ENCODE measurements at regions not wholly inside any gene's neighbourhood (a gene's known extent, or its start where the extent isn't known, plus 50 kb on each side); places are given as distances from the start of the nearest gene placed in this dataset.

- no peak for TF ChIP-seq CTCF (IDR thresholded peaks at IDR 0.05; ENCODE audit: insufficient read depth, low read depth, low read length, missing control alignments)
- no peak overlapping the region for H3K4me3 ChIP-seq (ENCODE audit: low read depth, low read length)
- no peak for DNase-seq (ENCODE audit: low read depth)
Observed at GRCh38 chr7:47635091-47636080, 53.5 kb upstream of the TNS3 start.

GRCh38 chr7:47634273-47634672 is 52.4 kb upstream of the TNS3 start:
- H3K4me3 ChIP-seq (ENCODE audit: low read depth, low read length) = no peak overlapping the region
- DNase-seq (ENCODE audit: low read depth) = no peak
- no peak for TF ChIP-seq CTCF (IDR thresholded peaks at IDR 0.05; ENCODE audit: insufficient read depth, low read depth, low read length, missing control alignments)

GRCh38 chr7:47633134-47633533 is 51.2 kb upstream of the TNS3 start:
- no peak for DNase-seq (ENCODE audit: low read depth)
- no peak overlapping the region for H3K4me3 ChIP-seq (ENCODE audit: low read depth, low read length)
- TF ChIP-seq CTCF (IDR thresholded peaks at IDR 0.05; ENCODE audit: insufficient read depth, low read depth, low read length, missing control alignments) = no peak
